Smooth muscle cell (in vitro differentiated cells): ENCODE measurements at regions not wholly inside any gene's neighbourhood (a gene's known extent, or its start where the extent isn't known, plus 50 kb on each side); places are given as distances from the start of the nearest gene placed in this dataset.
A peak's percentile ranks its signal among the peaks of the same experiment; 100 is the strongest.

Experiments
- DNase-seq: peaks from one replicate; lab custom pipeline; 2025; ENCODE audit not compliant: unreplicated experiment; lab: John Stamatoyannopoulos, UW
- H2AFZ ChIP-seq: fragments of 200-600 bp; sonication (generic); 2 replicates; pipeline ENCODE4 v1.6.0; 2016; ENCODE audit warnings: antibody characterized with exemption, low read depth, mild to moderate bottlenecking
- H3F3A ChIP-seq: fragments of 200-600 bp; sonication (generic); 2 replicates; pipeline ENCODE4 v1.6.0; 2017; ENCODE audit warnings: antibody characterized with exemption, low read depth
- H3K27ac ChIP-seq: fragments of 200-600 bp; sonication (generic); 2 replicates; pipeline ENCODE4 v1.5.1; 2016; ENCODE audit warnings: low read depth, mild to moderate bottlenecking
- H3K27me3 ChIP-seq: fragments of 200-600 bp; sonication (generic); 2 replicates; pipeline ENCODE4 v1.6.1; 2016; ENCODE audit warnings: low read depth, mild to moderate bottlenecking
- H3K36me3 ChIP-seq: fragments of 200-600 bp; sonication (generic); 2 replicates; pipeline ENCODE4 v1.5.1; 2016; ENCODE audit warnings: low read depth
- H3K4me1 ChIP-seq: fragments of 200-600 bp; sonication (generic); 2 replicates; pipeline ENCODE4 v1.5.1; 2016; ENCODE audit warnings: low read depth
- H3K4me2 ChIP-seq: fragments of 200-600 bp; sonication (generic); 2 replicates; pipeline ENCODE4 v1.6.0; 2016; ENCODE audit warnings: mild to moderate bottlenecking
- H3K4me3 ChIP-seq: fragments of 200-600 bp; sonication (generic); 2 replicates; pipeline ENCODE4 v1.5.1; 2016; ENCODE audit warnings: mild to moderate bottlenecking
- H3K79me2 ChIP-seq: fragments of 200-600 bp; sonication (generic); 2 replicates; pipeline ENCODE4 v1.6.0; 2016; ENCODE audit warnings: low read depth, mild to moderate bottlenecking
- H3K9ac ChIP-seq: fragments of 200-600 bp; sonication (generic); 2 replicates; pipeline ENCODE4 v1.6.0; 2016; ENCODE audit warnings: low read depth
- H3K9me3 ChIP-seq: fragments of 200-600 bp; sonication (generic); replicated peaks from 2 replicates; pipeline ENCODE4 v1.5.1; 2016; ENCODE audit warnings: low read depth
- H4K20me1 ChIP-seq: fragments of 200-600 bp; sonication (generic); 2 replicates; pipeline ENCODE4 v1.6.0; 2016; ENCODE audit warnings: low read depth
- CTCF ChIP-seq: fragments of 200-600 bp; sonication (generic); IDR thresholded peaks from 2 replicates; pipeline ENCODE4 v1.5.1; 2017; ENCODE audit warnings: borderline replicate concordance, mild to moderate bottlenecking, antibody characterized with exemption; ENCODE audit not compliant: insufficient read depth, poor library complexity, severe bottlenecking
- WGBS: methylation state at CpG from one replicate; pipeline ENCODE4 v1.1.7; 2016; ENCODE audit warnings: low lambda C conversion rate; 5-methylcytosine and 5-hydroxymethylcytosine counted together

GRCh38 chr3:24830230-24831152 lies 335.8 kb upstream of the THRB start:
- WGBS, result 20% methylated on average over 28 of the region's 35 CpGs
- H3K4me3 ChIP-seq, result peak overlapping the region; percentile 68
- peak overlapping the region; percentile 98 for H3K4me2 ChIP-seq
- H4K20me1 ChIP-seq, result no peaks in the 10 kb centered on the region
- no peaks in the 10 kb centered on the region for H3K9me3 ChIP-seq
- H3K9ac ChIP-seq, result no peak overlapping the region
- peak overlapping the region; percentile 78 for H2AFZ ChIP-seq
- H3K36me3 ChIP-seq, result no peaks in the 10 kb centered on the region
- no peaks in the 10 kb centered on the region for H3K4me1 ChIP-seq
- peaks cover 3% of the 10 kb centered on the region for H3F3A ChIP-seq
- H3K27me3 ChIP-seq, result peaks cover 45% of the 10 kb centered on the region
- no peaks in the 10 kb centered on the region for H3K79me2 ChIP-seq
- no peak for DNase-seq
- no peak overlapping the region for H3K27ac ChIP-seq
- TF ChIP-seq CTCF, result no peak

- DNase-seq, result no peak
- H3K4me3 ChIP-seq, result peak overlapping the region; percentile 68
- H3K36me3 ChIP-seq, result no peaks in the 10 kb centered on the region
- 88% methylated on average over 6 of the region's 6 CpGs for WGBS
- H3K9ac ChIP-seq, result no peak overlapping the region
- H3K79me2 ChIP-seq, result no peaks in the 10 kb centered on the region
- no peak overlapping the region for H3K27ac ChIP-seq
- H3K9me3 ChIP-seq, result no peaks in the 10 kb centered on the region
- H3F3A ChIP-seq, result peaks cover 3% of the 10 kb centered on the region
- TF ChIP-seq CTCF, result no peak
- no peaks in the 10 kb centered on the region for H4K20me1 ChIP-seq
- H3K4me1 ChIP-seq, result no peaks in the 10 kb centered on the region
- no peak overlapping the region for H2AFZ ChIP-seq
- H3K27me3 ChIP-seq, result peaks cover 45% of the 10 kb centered on the region
- peak overlapping the region; percentile 98 for H3K4me2 ChIP-seq
Observed at GRCh38 chr3:24831221-24831620, 336.6 kb upstream of the THRB start.

GRCh38 chr3:24832891-24833290 lies 338.2 kb upstream of the THRB start:
- Histone ChIP-seq H3K27me3 (peaks cover 28% of the 10 kb centered on the region), H3K9me3 (no peaks in the 10 kb centered on the region), H3K4me2 (peak overlapping the region; percentile 6), H3K27ac (no peak overlapping the region), H3K4me3 (no peak overlapping the region), H3K79me2 (peaks cover 5% of the 10 kb centered on the region), H4K20me1 (no peaks in the 10 kb centered on the region), H3K4me1 (no peaks in the 10 kb centered on the region), H2AFZ (no peak overlapping the region), H3F3A (peaks cover 3% of the 10 kb centered on the region), H3K9ac (no peak overlapping the region), H3K36me3 (no peaks in the 10 kb centered on the region)
- DNase-seq, result no peak
- TF ChIP-seq CTCF, result no peak
- WGBS, result 49% methylated on average over 5 of the region's 5 CpGs
